Astrocyte (in vitro differentiated cells and primary cell): ENCODE measurements at regions not wholly inside any gene's neighbourhood (a gene's known extent, or its start where the extent isn't known, plus 50 kb on each side); places are given as distances from the start of the nearest gene placed in this dataset.
A peak's percentile ranks its signal among the peaks of the same experiment; 100 is the strongest.

Source experiments
- DNase-seq: peaks from one replicate; pipeline ENCODE4 v3.0.0-alpha.2; 2010; ENCODE audit warnings: low read depth
- FAIRE-seq: peaks from 2 replicates; lab custom pipeline; 2011; peaks lifted over from hg19 to GRCh38; lab: Jason Lieb, UNC
- H2AFZ ChIP-seq: 2 replicates; pipeline ENCODE4 v1.6.0; 2012; ENCODE audit warnings: low read depth, low read length, inconsistent platforms
- H3K27ac ChIP-seq: 2 replicates; pipeline ENCODE4 v1.5.1; 2011; ENCODE audit warnings: low read depth, low read length, inconsistent platforms
- H3K27me3 ChIP-seq: 2 replicates; pipeline ENCODE4 v1.6.0; 2011; ENCODE audit warnings: low read length, inconsistent platforms; ENCODE audit not compliant: insufficient read depth
- H3K36me3 ChIP-seq: 2 replicates; pipeline ENCODE4 v1.5.1; 2011; ENCODE audit warnings: low read length, inconsistent platforms; ENCODE audit not compliant: insufficient read depth
- H3K4me1 ChIP-seq: 2 replicates; pipeline ENCODE4 v1.5.1; 2011; ENCODE audit warnings: low read length, inconsistent platforms; ENCODE audit not compliant: insufficient read depth
- H3K4me2 ChIP-seq: 2 replicates; pipeline ENCODE4 v1.6.0; 2012; ENCODE audit warnings: low read length, inconsistent platforms
- H3K4me3 ChIP-seq: 2 replicates; pipeline ENCODE4 v1.5.1; 2011; ENCODE audit warnings: low read depth, mild to moderate bottlenecking, low read length, inconsistent platforms; ENCODE audit not compliant: insufficient read depth
- H3K79me2 ChIP-seq: 2 replicates; pipeline ENCODE4 v1.6.0; 2012; ENCODE audit warnings: mild to moderate bottlenecking, low read length, inconsistent platforms; ENCODE audit not compliant: insufficient read depth
- H3K9ac ChIP-seq: 2 replicates; pipeline ENCODE4 v1.6.0; 2012; ENCODE audit warnings: mild to moderate bottlenecking, low read length, inconsistent platforms
- H3K9me3 ChIP-seq: 2 replicates; pipeline ENCODE4 v1.5.1; 2012; ENCODE audit warnings: low read depth, mild to moderate bottlenecking, low read length, inconsistent platforms; ENCODE audit not compliant: insufficient read depth
- H4K20me1 ChIP-seq: 2 replicates; pipeline ENCODE4 v1.6.0; 2012; ENCODE audit warnings: low read length, inconsistent platforms; ENCODE audit not compliant: insufficient read depth
- H3K27ac Mint-ChIP-seq: one replicate; pipeline ENCODE4 v1.8.0; 2021; ENCODE audit warnings: mild to moderate bottlenecking, mixed read lengths; ENCODE audit not compliant: unreplicated experiment
- H3K27me3 Mint-ChIP-seq: one replicate; pipeline ENCODE4 v1.8.0; 2021; ENCODE audit warnings: low read depth, mixed read lengths; ENCODE audit not compliant: unreplicated experiment
- H3K36me3 Mint-ChIP-seq: one replicate; pipeline ENCODE4 v1.8.0; 2021; ENCODE audit warnings: low read depth, mixed read lengths; ENCODE audit not compliant: unreplicated experiment
- H3K4me1 Mint-ChIP-seq: one replicate; pipeline ENCODE4 v1.8.0; 2021; ENCODE audit warnings: low read depth, mixed read lengths; ENCODE audit not compliant: unreplicated experiment
- H3K4me3 Mint-ChIP-seq: one replicate; pipeline ENCODE4 v1.8.0; 2021; ENCODE audit warnings: mild to moderate bottlenecking, moderate library complexity, mixed read lengths; ENCODE audit not compliant: unreplicated experiment
- H3K9me3 Mint-ChIP-seq: one replicate; pipeline ENCODE4 v1.8.0; 2021; ENCODE audit warnings: mild to moderate bottlenecking, mixed read lengths; ENCODE audit not compliant: unreplicated experiment
- CTCF ChIP-seq: IDR thresholded peaks from 2 replicates; pipeline ENCODE4 v1.5.1; 2011; ENCODE audit warnings: low read depth, mild to moderate bottlenecking, inconsistent platforms, low read length, moderate library complexity; ENCODE audit not compliant: insufficient read depth
- EZH2 ChIP-seq: IDR thresholded peaks from 2 replicates; pipeline ENCODE4 v1.6.1; 2012; ENCODE audit warnings: mild to moderate bottlenecking, low read length, inconsistent platforms; ENCODE audit not compliant: insufficient read depth

- no peaks in the 10 kb centered on the region for H4K20me1 ChIP-seq
- no peak overlapping the region for H2AFZ ChIP-seq
- DNase-seq (no peak), FAIRE-seq (no peak)
- no peak overlapping the region for H3K4me2 ChIP-seq
- no peak overlapping the region for H3K9ac ChIP-seq
- no peak overlapping the region for H3K27ac ChIP-seq
- H3K4me3 Mint-ChIP-seq = no peak overlapping the region
- no peak for TF ChIP-seq EZH2
- TF ChIP-seq CTCF = no peak
- no peaks in the 10 kb centered on the region for H3K27me3 Mint-ChIP-seq
- no peak overlapping the region for H3K27ac Mint-ChIP-seq
- H3K36me3 Mint-ChIP-seq = no peaks in the 10 kb centered on the region
- no peaks in the 10 kb centered on the region for H3K79me2 ChIP-seq
- no peaks in the 10 kb centered on the region for H3K9me3 ChIP-seq
- H3K4me1 ChIP-seq = peaks cover under 1% of the 10 kb centered on the region
- no peak overlapping the region for H3K4me3 ChIP-seq
- H3K9me3 Mint-ChIP-seq = no peaks in the 10 kb centered on the region
- H3K27me3 ChIP-seq = no peaks in the 10 kb centered on the region
- no peaks in the 10 kb centered on the region for H3K36me3 ChIP-seq
- H3K4me1 Mint-ChIP-seq = peaks cover 4% of the 10 kb centered on the region
These were observed 117.0 kb upstream of the MBL2 start for GRCh38 chr10:52889611-52890010.

GRCh38 chr10:52883996-52884871 is 111.7 kb upstream of the MBL2 start:
- no peaks in the 10 kb centered on the region for H3K27me3 Mint-ChIP-seq
- FAIRE-seq = peak; percentile 20
- H3K27ac ChIP-seq = peak overlapping the region; percentile 38
- peaks cover 12% of the 10 kb centered on the region for H3K4me1 ChIP-seq
- H3K79me2 ChIP-seq = no peaks in the 10 kb centered on the region
- TF ChIP-seq CTCF = peak; percentile 88
- no peak for TF ChIP-seq EZH2
- no peaks in the 10 kb centered on the region for H3K36me3 ChIP-seq
- no peaks in the 10 kb centered on the region for H4K20me1 ChIP-seq
- peak overlapping the region; percentile 62 for H2AFZ ChIP-seq
- H3K9me3 ChIP-seq = no peaks in the 10 kb centered on the region
- H3K9ac ChIP-seq = peak overlapping the region; percentile 57
- no peaks in the 10 kb centered on the region for H3K27me3 ChIP-seq
- no peaks in the 10 kb centered on the region for H3K36me3 Mint-ChIP-seq
- H3K27ac Mint-ChIP-seq = peak overlapping the region; percentile 42
- no peak overlapping the region for H3K4me3 ChIP-seq
- H3K4me3 Mint-ChIP-seq = peak overlapping the region; percentile 36
- no peaks in the 10 kb centered on the region for H3K9me3 Mint-ChIP-seq
- H3K4me2 ChIP-seq = peak overlapping the region; percentile 69
- DNase-seq = peak; percentile 52
- H3K4me1 Mint-ChIP-seq = peaks cover 23% of the 10 kb centered on the region
